Activated naive CD4-positive, alpha-beta T cell treated with anti-CD3 and anti-CD28 coated beads for 36 hours (primary cell): ENCODE measurements at regions not wholly inside any gene's neighbourhood (a gene's known extent, or its start where the extent isn't known, plus 50 kb on each side); places are given as distances from the start of the nearest gene placed in this dataset.

Experiments
- CTCF ChIA-PET: fragments of 350-600 bp; sonication (Branson Sonifier 250); formaldehyde crosslinking; loops from one replicate; lab custom pipeline; 2021; ENCODE audit warnings: antibody characterized with exemption; lab: Charles Lee
- DNase-seq: peaks from one replicate; pipeline ENCODE4 v3.0.0-alpha.2; 2020
- H3K27ac Mint-ChIP-seq: one replicate; pipeline ENCODE4 v1.8.0; 2021; ENCODE audit warnings: mild to moderate bottlenecking, mixed read lengths
- H3K27me3 Mint-ChIP-seq: one replicate; pipeline ENCODE4 v1.8.0; 2021; ENCODE audit warnings: low read depth, mixed read lengths
- H3K36me3 Mint-ChIP-seq: one replicate; pipeline ENCODE4 v1.8.0; 2021; ENCODE audit warnings: low read depth, mixed read lengths
- H3K4me1 Mint-ChIP-seq: one replicate; pipeline ENCODE4 v1.8.0; 2021; ENCODE audit warnings: low read depth, mixed read lengths
- H3K4me3 Mint-ChIP-seq: one replicate; pipeline ENCODE4 v1.8.0; 2021; ENCODE audit warnings: mild to moderate bottlenecking, moderate library complexity, mixed read lengths
- H3K9me3 Mint-ChIP-seq: one replicate; pipeline ENCODE4 v1.8.0; 2021; ENCODE audit warnings: mixed read lengths
- intact Hi-C: fragments of 100-400 bp; cut with micrococcal nuclease; formaldehyde crosslinking; loops from one replicate; pipeline ENCODE4 v1.15.1; 2023

DNA sequence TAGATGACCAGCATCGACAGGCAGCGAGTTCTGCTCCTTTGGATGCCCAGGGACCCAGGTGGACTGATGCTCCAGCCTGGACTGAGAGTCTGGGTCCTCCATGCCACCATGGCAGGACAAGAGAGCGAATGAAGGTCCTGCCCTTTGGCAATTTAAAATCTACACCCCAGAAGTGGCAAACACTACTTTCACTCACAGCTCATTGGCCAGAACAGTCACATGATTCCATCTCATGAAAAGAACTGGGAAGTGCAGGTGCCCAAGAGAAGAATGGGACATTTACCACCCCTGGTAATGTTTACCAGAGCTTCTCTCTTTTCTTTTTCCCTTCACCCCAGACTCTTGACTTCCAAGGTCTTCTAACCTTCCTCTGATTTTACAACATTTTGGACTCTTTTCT, 87.8 kb upstream of the SLCO3A1 start:
- no peak for DNase-seq
- Mint-ChIP-seq H3K4me1 (no peaks in the 10 kb centered on the region), H3K27ac (no peak overlapping the region), H3K36me3 (no peaks in the 10 kb centered on the region), H3K27me3 (no peaks in the 10 kb centered on the region), H3K9me3 (no peaks in the 10 kb centered on the region), H3K4me3 (no peak overlapping the region)
- CTCF ChIA-PET: interaction anchor here (0.6 kb wide), 1 partner anchor 60 kb away, joined by 4 read pairs; no protein-coding TSS in a partner anchor
- intact Hi-C loops: no loop called here

DNA sequence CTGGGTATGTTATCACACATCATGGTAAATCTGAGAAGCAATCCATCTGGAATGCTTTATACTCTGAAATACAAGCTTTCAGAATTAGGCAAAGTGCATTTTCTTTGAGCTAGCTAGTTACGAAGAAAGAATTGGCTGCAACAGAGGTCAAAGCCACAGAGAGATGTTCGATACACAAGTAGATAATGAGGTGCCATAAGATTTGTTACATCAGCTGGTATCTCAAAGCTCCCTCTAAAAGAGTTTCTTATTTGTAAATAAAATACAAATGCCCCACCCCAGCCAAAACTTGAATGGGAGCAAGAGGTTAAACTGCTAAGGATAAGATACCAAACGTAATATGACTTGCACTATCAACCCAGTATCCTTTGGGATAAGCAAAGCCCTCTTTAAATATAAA, 84.0 kb upstream of the SLCO3A1 start:
- CTCF ChIA-PET: no interaction called here
- Mint-ChIP-seq H3K27ac (no peak overlapping the region), H3K36me3 (no peaks in the 10 kb centered on the region), H3K9me3 (no peaks in the 10 kb centered on the region), H3K27me3 (no peaks in the 10 kb centered on the region), H3K4me3 (no peak overlapping the region), H3K4me1 (no peaks in the 10 kb centered on the region)
- intact Hi-C loops: no loop called here
- no peak for DNase-seq

DNA sequence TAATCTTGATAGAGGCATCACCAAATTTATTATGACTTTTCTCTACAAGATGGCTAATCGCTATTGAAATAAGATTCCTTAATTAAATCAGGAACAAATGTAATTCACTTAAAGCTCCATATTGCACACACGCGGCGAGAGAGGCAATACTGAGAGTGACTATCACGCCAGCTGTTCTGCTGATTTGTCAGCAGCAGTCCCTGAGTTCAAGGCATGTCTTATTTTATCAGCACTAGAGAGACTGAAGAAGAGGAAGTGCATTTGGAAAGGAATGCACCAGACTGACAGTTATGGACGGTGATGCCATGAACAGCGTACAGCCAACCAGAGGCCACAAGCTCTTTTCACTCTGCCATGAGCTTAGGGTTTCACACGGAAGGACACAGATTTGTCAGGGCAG, 83.6 kb upstream of the SLCO3A1 start:
- no peak for DNase-seq
- Mint-ChIP-seq H3K4me3 (no peak overlapping the region), H3K9me3 (no peaks in the 10 kb centered on the region), H3K27me3 (no peaks in the 10 kb centered on the region), H3K36me3 (no peaks in the 10 kb centered on the region), H3K27ac (no peak overlapping the region), H3K4me1 (no peaks in the 10 kb centered on the region)
- CTCF ChIA-PET: no interaction called here
- intact Hi-C loops: no loop called here

DNA sequence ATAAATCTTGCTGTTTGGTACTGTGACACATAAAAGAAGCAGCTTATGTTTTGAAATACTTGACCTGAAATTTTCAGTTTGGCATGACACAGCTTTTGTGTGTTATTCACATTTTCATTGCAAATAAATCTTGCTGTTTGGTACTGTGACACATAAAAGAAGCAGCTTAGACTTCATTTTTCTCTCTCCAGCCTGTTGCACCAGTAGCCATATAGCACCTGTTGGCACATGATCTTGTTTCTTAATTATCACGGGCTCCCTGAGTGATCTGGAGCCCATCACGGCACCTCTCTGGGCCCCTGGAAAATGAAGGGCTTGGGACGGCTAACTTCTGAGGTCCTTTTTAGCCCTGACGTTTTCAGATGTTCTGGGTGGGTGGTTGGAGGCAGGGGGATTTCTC, 77.4 kb upstream of the SLCO3A1 start:
- H3K36me3 Mint-ChIP-seq: no peaks in the 10 kb centered on the region
- peaks cover 9% of the 10 kb centered on the region for H3K27me3 Mint-ChIP-seq
- H3K27ac Mint-ChIP-seq: no peak overlapping the region
- CTCF ChIA-PET: no interaction called here
- intact Hi-C loops: no loop called here
- no peak overlapping the region for H3K4me3 Mint-ChIP-seq
- DNase-seq: no peak
- H3K9me3 Mint-ChIP-seq: no peaks in the 10 kb centered on the region
- no peaks in the 10 kb centered on the region for H3K4me1 Mint-ChIP-seq

DNA sequence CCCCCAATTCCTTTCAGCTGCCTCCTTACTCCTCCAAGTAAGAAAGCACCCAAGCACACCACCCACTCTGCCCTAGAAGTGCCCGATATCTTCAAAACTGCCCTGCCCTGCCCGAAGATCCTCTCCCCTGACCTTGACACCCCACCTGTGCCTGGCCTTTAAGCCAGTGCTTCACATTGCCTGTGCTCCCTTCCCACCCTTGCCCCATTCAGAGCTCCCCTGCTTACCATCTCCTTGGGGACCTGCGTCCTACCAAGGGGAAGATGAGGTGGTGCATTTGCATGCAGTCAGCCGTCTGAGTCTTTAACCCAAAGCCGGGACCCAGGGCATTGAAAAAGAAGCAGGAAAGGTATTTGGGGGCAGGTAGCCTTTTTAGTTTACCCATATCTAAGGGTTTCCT, 73.5 kb upstream of the SLCO3A1 start:
- Mint-ChIP-seq H3K36me3 (no peaks in the 10 kb centered on the region), H3K27ac (no peak overlapping the region), H3K4me1 (no peaks in the 10 kb centered on the region), H3K4me3 (no peak overlapping the region), H3K9me3 (no peaks in the 10 kb centered on the region), H3K27me3 (peaks cover 9% of the 10 kb centered on the region)
- CTCF ChIA-PET: no interaction called here
- DNase-seq: no peak
- intact Hi-C loops: no loop called here

DNA sequence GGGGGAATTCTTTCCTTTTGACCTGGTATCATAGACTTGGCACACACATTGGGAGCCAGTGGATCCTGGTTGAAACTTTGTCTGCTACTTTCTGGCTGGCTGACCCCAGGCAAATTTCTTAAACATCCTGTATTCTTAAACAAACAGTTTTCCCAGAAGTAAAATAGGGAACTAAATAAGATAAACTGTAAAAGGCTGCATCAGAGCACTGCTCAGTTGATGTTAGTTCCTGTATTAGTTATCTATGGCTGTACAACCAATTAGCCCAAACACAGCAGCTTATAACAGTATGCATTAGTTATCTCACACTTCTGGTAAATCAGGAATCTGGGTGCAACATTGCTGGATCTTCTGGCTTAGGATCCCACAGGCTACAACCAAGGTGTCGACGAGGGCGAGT, 73.1 kb upstream of the SLCO3A1 start:
- intact Hi-C loops: no loop called here
- no peak for DNase-seq
- Mint-ChIP-seq H3K27ac (no peak overlapping the region), H3K27me3 (peaks cover 5% of the 10 kb centered on the region), H3K4me1 (no peaks in the 10 kb centered on the region), H3K9me3 (no peaks in the 10 kb centered on the region), H3K36me3 (no peaks in the 10 kb centered on the region), H3K4me3 (no peak overlapping the region)
- CTCF ChIA-PET: no interaction called here

DNA sequence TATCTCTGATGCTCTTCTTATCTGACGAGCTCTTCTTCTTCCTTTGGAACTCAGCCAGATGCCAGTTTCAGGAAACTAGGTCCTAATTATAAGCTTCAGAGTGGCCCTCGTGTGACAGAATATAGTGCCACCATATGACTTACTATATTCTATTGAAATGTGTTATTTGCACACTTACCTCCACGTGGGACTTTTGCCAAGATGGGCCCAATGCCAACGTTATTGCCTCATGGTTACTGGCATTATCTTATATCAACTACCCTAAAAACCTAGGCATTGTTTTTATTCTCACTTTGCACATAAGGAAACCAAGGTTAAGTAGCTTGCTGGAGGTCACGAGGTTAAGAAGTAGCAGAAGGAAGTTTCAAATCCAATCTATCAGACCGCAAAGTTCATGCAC, 71.3 kb upstream of the SLCO3A1 start:
- Mint-ChIP-seq H3K9me3 (no peaks in the 10 kb centered on the region), H3K4me3 (no peak overlapping the region), H3K36me3 (no peaks in the 10 kb centered on the region), H3K27me3 (peaks cover 4% of the 10 kb centered on the region), H3K27ac (no peak overlapping the region), H3K4me1 (no peaks in the 10 kb centered on the region)
- intact Hi-C loops: no loop called here
- CTCF ChIA-PET: interaction anchor here (1.0 to 1.9 kb wide), 2 partner anchors 9 to 76 kb away, joined by 3 to 6 read pairs; no protein-coding TSS in a partner anchor
- no peak for DNase-seq

DNA sequence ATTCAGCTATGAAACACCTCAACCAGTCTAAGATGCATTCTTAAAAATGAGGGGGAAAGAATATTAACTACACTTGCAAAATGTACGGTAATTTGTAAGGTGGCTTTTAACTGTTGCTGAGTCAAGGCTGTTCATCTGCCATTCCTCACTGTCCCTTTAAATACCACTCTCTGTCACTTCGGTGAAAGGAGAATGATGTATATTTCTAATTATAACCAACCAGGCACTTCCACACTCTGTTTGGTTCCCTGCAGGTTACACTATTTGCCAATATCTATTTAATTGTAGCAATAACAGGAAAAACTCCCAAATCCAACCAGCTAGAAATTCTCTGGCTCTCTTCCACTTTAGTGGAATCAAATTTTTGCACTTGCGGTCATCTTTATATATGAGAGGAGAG, 70.5 kb upstream of the SLCO3A1 start:
- H3K27me3 Mint-ChIP-seq: no peaks in the 10 kb centered on the region
- no peak overlapping the region for H3K27ac Mint-ChIP-seq
- no peaks in the 10 kb centered on the region for H3K9me3 Mint-ChIP-seq
- H3K4me3 Mint-ChIP-seq: no peak overlapping the region
- H3K4me1 Mint-ChIP-seq: no peaks in the 10 kb centered on the region
- no peak for DNase-seq
- CTCF ChIA-PET: no interaction called here
- no peaks in the 10 kb centered on the region for H3K36me3 Mint-ChIP-seq
- intact Hi-C loops: no loop called here

DNA sequence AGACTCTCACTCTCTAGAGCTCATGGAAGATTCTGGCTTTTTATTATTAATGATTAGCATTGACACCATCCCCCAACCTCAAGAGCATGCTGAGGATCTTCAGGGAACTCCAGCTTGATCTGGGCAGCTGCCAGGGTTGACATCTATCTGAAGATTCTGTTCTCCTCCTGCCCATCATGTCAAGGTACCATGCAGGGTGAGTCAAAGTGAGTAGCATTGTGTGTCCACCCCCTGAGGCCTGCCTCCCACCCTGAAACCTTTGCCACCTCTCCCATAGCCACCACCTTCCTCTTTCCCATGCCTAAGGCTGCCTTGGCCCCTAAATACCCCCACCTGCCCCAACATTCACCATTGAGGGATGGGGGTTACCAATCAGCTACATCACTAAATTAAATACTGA, 70.1 kb upstream of the SLCO3A1 start:
- Mint-ChIP-seq H3K36me3 (no peaks in the 10 kb centered on the region), H3K27ac (no peak overlapping the region), H3K9me3 (no peaks in the 10 kb centered on the region), H3K4me1 (no peaks in the 10 kb centered on the region), H3K27me3 (no peaks in the 10 kb centered on the region), H3K4me3 (no peak overlapping the region)
- intact Hi-C loops: no loop called here
- CTCF ChIA-PET: no interaction called here
- DNase-seq: no peak

DNA sequence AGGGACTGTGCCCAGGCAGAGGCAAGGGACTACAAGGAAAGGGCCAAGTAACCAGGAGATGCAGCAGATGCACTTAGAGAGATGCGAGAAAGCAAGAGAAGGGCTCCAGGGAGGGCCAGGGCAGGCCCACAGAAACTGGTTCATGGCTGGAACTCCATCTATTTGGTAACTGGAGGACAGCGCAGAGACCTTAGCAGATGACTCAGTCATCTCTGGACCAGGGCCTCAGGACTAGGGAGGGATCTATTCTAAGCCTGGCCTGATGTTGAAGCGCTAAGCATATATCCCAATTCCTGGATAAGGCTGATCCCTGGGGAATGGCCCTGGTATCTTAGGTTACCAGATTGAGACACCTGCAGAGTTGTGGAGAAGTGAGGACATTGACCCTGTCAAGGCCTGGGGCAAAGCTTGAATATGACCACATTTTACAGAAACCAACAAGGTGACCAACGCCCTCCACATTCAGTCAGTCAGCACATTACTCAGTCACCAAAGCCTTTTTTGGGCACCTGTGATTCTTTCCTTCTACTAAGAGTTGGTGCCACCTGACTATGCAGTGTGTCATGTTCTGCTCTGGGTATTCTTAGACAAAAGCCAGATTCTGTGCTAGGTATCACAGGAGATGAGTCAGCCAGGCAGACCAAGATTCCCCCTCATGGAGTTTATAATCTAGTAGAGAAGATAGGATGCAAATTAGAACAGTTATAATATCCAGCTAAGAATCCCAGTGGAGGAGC, 68.4 kb upstream of the SLCO3A1 start:
- H3K4me3 Mint-ChIP-seq: no peak overlapping the region
- intact Hi-C loops: no loop called here

DNA sequence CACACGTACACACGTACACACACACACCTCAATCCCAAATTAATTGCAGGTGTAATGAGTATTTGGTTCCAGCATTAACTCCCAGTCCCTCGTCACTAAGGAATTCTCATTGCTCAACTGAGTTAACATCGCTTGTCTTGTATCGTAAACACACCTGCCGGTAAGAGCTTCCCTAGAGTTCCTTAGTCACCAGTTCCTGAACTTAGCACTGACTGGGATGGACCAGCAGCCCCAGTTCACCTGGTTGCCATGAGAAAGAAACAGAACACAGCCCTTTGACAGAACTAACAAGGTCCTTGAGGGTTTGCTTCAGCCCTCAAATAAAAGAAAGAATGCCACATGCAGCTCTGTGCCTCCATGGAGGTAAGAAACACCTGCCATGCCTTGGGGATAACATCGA, 66.3 kb upstream of the SLCO3A1 start:
- Mint-ChIP-seq H3K36me3 (no peaks in the 10 kb centered on the region), H3K27me3 (no peaks in the 10 kb centered on the region), H3K9me3 (no peaks in the 10 kb centered on the region), H3K4me3 (no peak overlapping the region), H3K4me1 (no peaks in the 10 kb centered on the region), H3K27ac (no peak overlapping the region)
- DNase-seq: no peak
- intact Hi-C loops: no loop called here
- CTCF ChIA-PET: interaction anchor here (1.2 kb wide), 1 partner anchor 81 kb away, joined by 3 read pairs; no protein-coding TSS in a partner anchor

More for the DNA sequence above, 68.4 kb upstream of the SLCO3A1 start:
- no peaks in the 10 kb centered on the region for H3K4me1 Mint-ChIP-seq
- no peak for DNase-seq
- H3K27me3 Mint-ChIP-seq: no peaks in the 10 kb centered on the region
- no peaks in the 10 kb centered on the region for H3K36me3 Mint-ChIP-seq
- H3K27ac Mint-ChIP-seq: no peak overlapping the region
- H3K9me3 Mint-ChIP-seq: no peaks in the 10 kb centered on the region
- CTCF ChIA-PET: no interaction called here

DNA sequence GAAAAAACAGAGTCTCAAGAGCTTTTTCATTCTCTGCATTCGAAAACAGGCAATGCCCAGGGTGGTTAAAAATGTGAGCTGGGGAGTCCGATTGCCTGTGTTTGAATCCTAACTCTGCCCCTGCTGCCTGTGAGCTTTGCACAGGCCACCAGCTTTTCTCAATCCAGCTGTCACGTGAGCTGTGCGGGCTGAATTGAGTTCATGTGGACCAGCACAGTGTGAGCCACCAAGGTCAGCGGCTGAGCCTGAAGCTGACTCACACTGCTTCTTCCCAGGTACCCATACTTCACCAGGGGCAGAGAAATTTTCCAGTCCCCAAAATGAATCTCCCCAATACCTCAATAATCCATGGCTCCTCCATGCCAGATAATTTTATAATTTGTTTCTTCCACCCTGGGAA, 64.4 kb upstream of the SLCO3A1 start:
- CTCF ChIA-PET: interaction anchor here (1.0 kb wide), 1 partner anchor 83 kb away, joined by 4 read pairs; no protein-coding TSS in a partner anchor
- DNase-seq: no peak
- Mint-ChIP-seq H3K9me3 (no peaks in the 10 kb centered on the region), H3K4me1 (no peaks in the 10 kb centered on the region), H3K27me3 (peaks cover 6% of the 10 kb centered on the region), H3K36me3 (no peaks in the 10 kb centered on the region), H3K4me3 (no peak overlapping the region), H3K27ac (no peak overlapping the region)
- intact Hi-C loops: no loop called here

DNA sequence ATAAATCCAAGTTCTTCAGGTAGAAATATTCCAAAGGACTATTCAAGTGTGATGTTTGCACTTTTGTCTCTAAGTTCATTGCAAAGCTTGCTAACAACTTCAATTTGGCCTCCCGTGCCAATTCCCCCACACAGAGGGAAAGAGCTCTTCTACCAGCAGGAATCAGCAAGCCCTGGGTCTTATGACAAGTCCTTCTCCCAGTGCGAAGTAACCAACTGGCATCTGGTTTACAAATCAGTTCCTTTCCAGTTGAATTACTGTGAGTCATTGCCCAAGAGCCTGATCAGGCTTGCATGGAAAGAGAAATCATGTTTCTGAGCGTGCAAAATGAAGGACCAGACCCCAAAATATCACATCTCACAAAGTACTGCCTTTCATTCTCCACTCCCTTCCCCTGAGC, 62.7 kb upstream of the SLCO3A1 start:
- H3K4me1 Mint-ChIP-seq: no peaks in the 10 kb centered on the region
- H3K27ac Mint-ChIP-seq: no peak overlapping the region
- DNase-seq: no peak
- intact Hi-C loops: no loop called here
- CTCF ChIA-PET: no interaction called here
- H3K9me3 Mint-ChIP-seq: no peaks in the 10 kb centered on the region
- peaks cover 6% of the 10 kb centered on the region for H3K27me3 Mint-ChIP-seq
- no peak overlapping the region for H3K4me3 Mint-ChIP-seq
- no peaks in the 10 kb centered on the region for H3K36me3 Mint-ChIP-seq
